Activated CD4-positive, alpha-beta T cell treated with anti-CD3 and anti-CD28 coated beads for 4 hours (primary cell): ENCODE measurements at regions not wholly inside any gene's neighbourhood (a gene's known extent, or its start where the extent isn't known, plus 50 kb on each side); places are given as distances from the start of the nearest gene placed in this dataset.
A peak's percentile ranks its signal among the peaks of the same experiment; 100 is the strongest.

Experiments
- DNase-seq, 2 donors: peaks; one replicate each; pipeline ENCODE4 v3.0.0-alpha.2; 2020

- DNase-seq: peak; percentile 42 to 57
Measured at GRCh38 chr9:36728651-36729520, 156.2 kb downstream of the MELK start.

GRCh38 chr9:36729906-36730305 is 157.2 kb downstream of the MELK start:
- no peak for DNase-seq

GRCh38 chr9:36730414-36730813 is 157.7 kb downstream of the MELK start:
- DNase-seq: no peak

- DNase-seq: no peak
Measured at GRCh38 chr9:36731068-36731956, 158.6 kb downstream of the MELK start.

GRCh38 chr9:36734737-36735136 is 162.0 kb downstream of the MELK start:
- no peak for DNase-seq

- no peak for DNase-seq
Measured at GRCh38 chr9:36736648-36737047, 164.0 kb downstream of the MELK start.

- DNase-seq: no peak
Measured at GRCh38 chr9:36738318-36738976, 165.8 kb downstream of the MELK start.

- no peak for DNase-seq
Measured at GRCh38 chr9:36739373-36740116, 166.8 kb downstream of the MELK start.

- DNase-seq: no peak
Measured at GRCh38 chr9:36742264-36742663, 169.6 kb downstream of the MELK start.

GRCh38 chr9:36744678-36745077 is 172.0 kb downstream of the MELK start:
- no peak for DNase-seq

GRCh38 chr9:36745977-36746376 is 173.3 kb downstream of the MELK start:
- no peak for DNase-seq

- DNase-seq: no peak
Measured at GRCh38 chr9:36746415-36746814, 173.7 kb downstream of the MELK start.

GRCh38 chr9:36748322-36748899 is 175.7 kb downstream of the MELK start:
- no peak for DNase-seq

- DNase-seq: no peak
Measured at GRCh38 chr9:36749461-36749860, 176.8 kb downstream of the MELK start.

- no peak for DNase-seq
Measured at GRCh38 chr9:36750630-36751029, 177.9 kb downstream of the MELK start.

GRCh38 chr9:36755019-36755418 is 182.3 kb downstream of the MELK start:
- no peak for DNase-seq

- no peak for DNase-seq
Measured at GRCh38 chr9:36759141-36759540, 186.4 kb downstream of the MELK start.

- no peak for DNase-seq
Measured at GRCh38 chr9:36759976-36760375, 187.3 kb downstream of the MELK start.

- DNase-seq: no peak
Measured at GRCh38 chr9:36760667-36761420, 188.1 kb downstream of the MELK start.

GRCh38 chr9:36762958-36763357 is 190.3 kb downstream of the MELK start:
- no peak for DNase-seq

- no peak for DNase-seq
Measured at GRCh38 chr9:36763778-36764177, 191.1 kb downstream of the MELK start.
